HG03558 (cell line): ENCODE measurements at regions not wholly inside any gene's neighbourhood (a gene's known extent, or its start where the extent isn't known, plus 50 kb on each side); places are given as distances from the start of the nearest gene placed in this dataset.
"Not testable (repeated sequence)": the region's sequence is repeated elsewhere in the genome, so short reads cannot be mapped to it uniquely, and the experiment has no call there.

ENCODE experiments used
- ATAC-seq: cut with Tn5 transposase; IDR thresholded peaks from one replicate; pipeline ENCODE4 v1.9.1; 2021; ENCODE audit warnings: moderate number of reproducible peaks; ENCODE audit not compliant: unreplicated experiment; ENCODE audit errors: extremely low read depth

GRCh38 chr5:103889500-103890209, 327.1 kb upstream of the NUDT12 start:
- ATAC-seq: no peak

GRCh38 chr5:103886826-103887225, 324.2 kb upstream of the NUDT12 start:
- ATAC-seq: no peak

GRCh38 chr5:103883143-103883542, 320.6 kb upstream of the NUDT12 start:
- ATAC-seq: no peak

GRCh38 chr5:103881560-103881959, 319.0 kb upstream of the NUDT12 start:
- no peak for ATAC-seq

- ATAC-seq: no peak
Observed at GRCh38 chr5:103867857-103868598, 305.4 kb upstream of the NUDT12 start.

- no peak for ATAC-seq
Observed at GRCh38 chr5:103866169-103866568, 303.6 kb upstream of the NUDT12 start.

GRCh38 chr5:103862398-103862797, 299.8 kb upstream of the NUDT12 start:
- no peak for ATAC-seq

- ATAC-seq: no peak
Observed at GRCh38 chr5:103860327-103860726, 297.7 kb upstream of the NUDT12 start.

GRCh38 chr5:103858367-103858766, 295.8 kb upstream of the NUDT12 start:
- ATAC-seq: not testable (repeated sequence)

GRCh38 chr5:103851091-103851490, 288.5 kb upstream of the NUDT12 start:
- ATAC-seq: no peak

- ATAC-seq: no peak
Observed at GRCh38 chr5:103849934-103850333, 287.3 kb upstream of the NUDT12 start.

GRCh38 chr5:103847060-103847459, 284.5 kb upstream of the NUDT12 start:
- no peak for ATAC-seq

GRCh38 chr5:103842936-103843335, 280.3 kb upstream of the NUDT12 start:
- ATAC-seq: no peak

GRCh38 chr5:103840600-103840999, 278.0 kb upstream of the NUDT12 start:
- no peak for ATAC-seq

- ATAC-seq: no peak
Observed at GRCh38 chr5:103834216-103834615, 271.6 kb upstream of the NUDT12 start.

GRCh38 chr5:103829585-103829984, 267.0 kb upstream of the NUDT12 start:
- no peak for ATAC-seq

GRCh38 chr5:103827976-103828375, 265.4 kb upstream of the NUDT12 start:
- no peak for ATAC-seq

- ATAC-seq: no peak
Observed at GRCh38 chr5:103821361-103821760, 258.8 kb upstream of the NUDT12 start.

- ATAC-seq: peak; percentile 64
Observed at GRCh38 chr5:103808464-103809106, 246.0 kb upstream of the NUDT12 start.

- ATAC-seq: no peak
Observed at GRCh38 chr5:103804711-103805110, 242.1 kb upstream of the NUDT12 start.

GRCh38 chr5:103801681-103802080, 239.1 kb upstream of the NUDT12 start:
- ATAC-seq: no peak
